Ovary (tissue), 7 donors: ENCODE measurements at regions not wholly inside any gene's neighbourhood (a gene's known extent, or its start where the extent isn't known, plus 50 kb on each side); places are given as distances from the start of the nearest gene placed in this dataset.
"Not testable (repeated sequence)": the region's sequence is repeated elsewhere in the genome, so short reads cannot be mapped to it uniquely, and the experiment has no call there.

ENCODE experiments used
- DNase-seq, 5 donors: peaks; one replicate each; pipeline ENCODE4 v3.0.0-alpha.2; 2019 to 2020
- H3K27ac ChIP-seq, 2 donors: fragments of 200-600 bp; one replicate each; pipeline versions ENCODE4 v1.5.1 to v1.8.0; 2019 to 2022
- H3K27me3 ChIP-seq: fragments of 200-600 bp; one replicate; pipeline ENCODE4 v1.8.0; 2022
- H3K36me3 ChIP-seq: fragments of 200-600 bp; sonication (generic); one replicate; pipeline ENCODE4 v1.5.1; 2019
- H3K4me1 ChIP-seq: one replicate; pipeline ENCODE4 v1.8.1; 2013; ENCODE audit warnings: mild to moderate bottlenecking, moderate library complexity; ENCODE audit not compliant: insufficient read depth
- H3K4me3 ChIP-seq: fragments of 200-600 bp; sonication (generic); one replicate; pipeline ENCODE4 v1.5.1; 2017
- H3K9me3 ChIP-seq, 2 donors: fragments of 200-600 bp in 1 of 2; sonication (generic) in 1 of 2; one replicate each; pipeline versions ENCODE4 v1.5.1 to v1.8.1; 2013 to 2019; ENCODE audit warnings: mild to moderate bottlenecking in 1 of 2, moderate library complexity in 1 of 2
- EP300 ChIP-seq: sonication (generic); formaldehyde crosslinking; IDR thresholded peaks from one replicate; pipeline ENCODE4 v1.6.1; 2017; ENCODE audit warnings: antibody characterized with exemption
- POLR2A ChIP-seq: fragments of 450-650 bp; IDR thresholded peaks from one replicate; pipeline ENCODE4 v1.6.1; 2017; ENCODE audit warnings: antibody characterized with exemption, mild to moderate bottlenecking, moderate library complexity
- WGBS, 3 donors: extraction: QIAGEN DNeasy Blood & Tissue Kit in 1 of 3; methylation state at CpG; one replicate each; pipeline versions ENCODE4 v1.1.5 to v1.1.7; 2013 to 2017; 5-methylcytosine and 5-hydroxymethylcytosine counted together
- intact Hi-C, 4 donors: fragments of 100-400 bp; cut with DNase I; formaldehyde crosslinking; loops; one replicate each; pipeline versions ENCODE4 v1.11.0 to v1.15.1; 2022 to 2023
- TF ChIP-seq, protein P1 (sequence below), 3 donors: fragments of 450-650 bp in 2 of 3; fragments of 200-600 bp in 1 of 3; IDR thresholded peaks; one replicate each; pipeline versions ENCODE4 v1.5.1 to v1.8.0; 2016 to 2022; ENCODE audit warnings: antibody characterized with exemption in 3 of 3, mild to moderate bottlenecking in 1 of 3
- donor health status: DM: no; HTN: no; CAD: no; lungs with moderate emphysema.
- donor health status: DM: no; HTN: no; CAD: no.
- donor health status: Bipolar disorder and iron deficiency.
- donor health status: DM: no; HTN: no; CAD: no.
- donor health status: DM: yes; HTN: yes; CAD: no.

- no peak overlapping the region for H3K27ac ChIP-seq
- H3K4me3 ChIP-seq, result no peak overlapping the region
- H3K27me3 ChIP-seq, result no peaks in the 10 kb centered on the region
- no peaks in the 10 kb centered on the region for H3K36me3 ChIP-seq
- TF ChIP-seq POLR2A (no peak), EP300 (no peak)
- TF ChIP-seq, protein P1, sequence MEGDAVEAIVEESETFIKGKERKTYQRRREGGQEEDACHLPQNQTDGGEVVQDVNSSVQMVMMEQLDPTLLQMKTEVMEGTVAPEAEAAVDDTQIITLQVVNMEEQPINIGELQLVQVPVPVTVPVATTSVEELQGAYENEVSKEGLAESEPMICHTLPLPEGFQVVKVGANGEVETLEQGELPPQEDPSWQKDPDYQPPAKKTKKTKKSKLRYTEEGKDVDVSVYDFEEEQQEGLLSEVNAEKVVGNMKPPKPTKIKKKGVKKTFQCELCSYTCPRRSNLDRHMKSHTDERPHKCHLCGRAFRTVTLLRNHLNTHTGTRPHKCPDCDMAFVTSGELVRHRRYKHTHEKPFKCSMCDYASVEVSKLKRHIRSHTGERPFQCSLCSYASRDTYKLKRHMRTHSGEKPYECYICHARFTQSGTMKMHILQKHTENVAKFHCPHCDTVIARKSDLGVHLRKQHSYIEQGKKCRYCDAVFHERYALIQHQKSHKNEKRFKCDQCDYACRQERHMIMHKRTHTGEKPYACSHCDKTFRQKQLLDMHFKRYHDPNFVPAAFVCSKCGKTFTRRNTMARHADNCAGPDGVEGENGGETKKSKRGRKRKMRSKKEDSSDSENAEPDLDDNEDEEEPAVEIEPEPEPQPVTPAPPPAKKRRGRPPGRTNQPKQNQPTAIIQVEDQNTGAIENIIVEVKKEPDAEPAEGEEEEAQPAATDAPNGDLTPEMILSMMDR (IDR thresholded peaks at IDR 0.05), result no peak
- DNase-seq, result no peak
- 67 to 70% (median 68%) methylated on average over 5 of the region's 5 CpGs for WGBS, 3 donors
- no peaks in the 10 kb centered on the region for H3K4me1 ChIP-seq
- intact Hi-C loops, result no loop called here
- no peaks in the 10 kb centered on the region for H3K9me3 ChIP-seq
These were observed 144.6 kb downstream of the LPIN1 start for GRCh38 chr2:11891028-11891427.

DNA sequence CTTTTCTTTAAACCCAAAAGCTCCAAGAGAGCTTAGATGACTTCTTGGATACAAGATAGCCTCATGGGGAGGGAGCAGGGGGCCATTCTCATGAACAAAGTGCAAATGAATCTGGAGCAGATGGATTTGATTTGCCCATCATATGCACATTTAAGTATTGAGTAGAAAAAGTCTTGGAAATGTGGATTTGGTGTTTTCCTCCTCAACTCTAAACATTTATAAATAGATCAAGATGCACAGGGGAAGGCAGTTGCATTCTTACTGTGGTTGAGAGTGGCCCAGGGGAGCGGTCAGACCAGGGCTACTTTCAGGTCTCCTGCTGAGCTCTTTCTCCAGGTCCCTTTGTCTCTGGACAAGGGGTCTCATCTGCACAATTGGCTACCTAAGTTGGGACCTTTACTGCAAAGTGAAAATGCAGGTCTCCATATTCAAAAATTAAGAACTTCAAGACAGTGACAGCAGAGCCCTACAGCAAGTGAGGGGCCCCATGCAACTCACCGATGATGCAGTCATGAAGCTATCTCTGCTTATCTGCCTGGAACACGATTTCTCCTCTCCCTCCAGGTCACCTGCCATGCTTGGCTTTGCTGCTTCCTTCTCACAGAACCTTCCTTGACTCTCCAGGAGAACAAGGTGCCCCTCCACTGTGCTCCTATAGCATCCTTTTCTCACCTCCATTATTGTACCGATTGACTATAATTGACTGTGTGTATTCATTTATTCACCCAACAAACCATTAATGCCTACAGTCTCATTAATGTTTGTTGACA lies 145.4 kb downstream of the LPIN1 start:
- Histone ChIP-seq H3K4me1 (no peaks in the 10 kb centered on the region), H3K36me3 (no peaks in the 10 kb centered on the region), H3K9me3 (no peaks in the 10 kb centered on the region), H3K27me3 (no peaks in the 10 kb centered on the region), H3K27ac (no peak overlapping the region), H3K4me3 (no peak overlapping the region)
- DNase-seq, result no peak
- TF ChIP-seq POLR2A, result no peak
- intact Hi-C loops, result no loop called here
- 71 to 87% (median 81%) methylated on average over 4 of the region's 4 CpGs for WGBS, 3 donors

DNA sequence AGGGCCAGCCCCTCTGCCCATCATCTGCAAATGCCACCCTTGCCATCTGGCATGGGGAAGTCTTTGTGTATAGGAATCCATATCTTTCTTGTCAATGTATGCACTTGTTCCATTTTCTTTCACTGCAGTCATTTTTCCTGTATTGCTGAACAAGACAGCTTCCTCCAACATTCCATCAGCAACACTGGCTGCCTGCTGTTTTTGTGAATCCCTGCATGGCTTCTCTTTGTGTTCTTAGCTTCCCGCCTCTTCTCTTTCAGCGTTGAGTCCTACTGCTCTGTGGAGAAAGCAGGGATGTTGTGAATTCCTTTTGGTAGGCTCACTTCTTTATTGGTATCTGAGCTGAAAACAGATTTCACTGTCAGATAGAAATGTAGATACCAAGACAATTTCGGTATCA lies 150.0 kb downstream of the LPIN1 start:
- intact Hi-C loops, result no loop called here
- 42 to 61% (median 50%) methylated on average over 3 of the region's 3 CpGs for WGBS, 3 donors
- Histone ChIP-seq H3K36me3 (no peaks in the 10 kb centered on the region), H3K27ac (no peak overlapping the region), H3K27me3 (no peaks in the 10 kb centered on the region), H3K4me1 (no peaks in the 10 kb centered on the region), H3K4me3 (no peak overlapping the region), H3K9me3 (no peaks in the 10 kb centered on the region)
- DNase-seq, result no peak
- TF ChIP-seq EP300 (no peak), POLR2A (no peak)
- TF ChIP-seq, protein P1 (IDR thresholded peaks at IDR 0.05), result no peak

DNA sequence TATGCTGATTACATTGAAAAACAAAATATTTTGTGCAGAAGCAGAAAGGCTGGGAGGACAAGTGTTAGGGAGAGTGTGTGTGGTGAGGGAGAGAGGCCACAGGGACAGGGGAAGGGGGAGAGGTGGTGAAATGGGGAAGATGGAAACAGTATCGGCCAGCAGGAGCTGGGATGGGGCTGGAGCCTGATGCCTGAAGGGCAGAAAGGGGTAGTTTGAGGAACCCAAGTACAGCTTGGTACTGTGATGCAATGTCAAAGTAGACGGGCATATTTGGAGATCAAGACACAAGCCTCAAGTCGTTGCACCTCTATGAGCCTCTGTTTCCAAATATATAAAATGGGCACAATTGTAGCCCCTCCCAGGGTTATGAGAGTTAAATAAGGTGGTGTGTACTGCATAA lies 152.1 kb downstream of the LPIN1 start:
- Histone ChIP-seq H3K4me1 (no peaks in the 10 kb centered on the region), H3K27me3 (no peaks in the 10 kb centered on the region), H3K36me3 (no peaks in the 10 kb centered on the region), H3K4me3 (no peak overlapping the region), H3K9me3 (no peaks in the 10 kb centered on the region), H3K27ac (no peak overlapping the region)
- WGBS, 3 donors, result 83 to 88% (median 86%) methylated on average over 3 of the region's 3 CpGs
- intact Hi-C loops, result no loop called here
- TF ChIP-seq EP300, result no peak
- no peak for TF ChIP-seq POLR2A
- TF ChIP-seq, protein P1 (IDR thresholded peaks at IDR 0.05), result no peak
- DNase-seq, result no peak

GRCh38 chr2:11899264-11899818 lies 152.9 kb downstream of the LPIN1 start:
- Histone ChIP-seq H3K9me3 (no peaks in the 10 kb centered on the region), H3K27ac (no peak overlapping the region), H3K27me3 (no peaks in the 10 kb centered on the region), H3K4me1 (no peaks in the 10 kb centered on the region), H3K4me3 (no peak overlapping the region), H3K36me3 (no peaks in the 10 kb centered on the region)
- no peak for TF ChIP-seq POLR2A
- TF ChIP-seq, protein P1 (IDR thresholded peaks at IDR 0.05), result no peak
- no peak for TF ChIP-seq EP300
- WGBS, 3 donors, result 66 to 87% (median 85%) methylated on average over 7 of the region's 7 CpGs
- intact Hi-C loops, result no loop called here
- DNase-seq, result no peak

- intact Hi-C loops, H3K4me3 ChIP-seq, H3K27me3 ChIP-seq, DNase-seq, H3K9me3 ChIP-seq, H3K36me3 ChIP-seq, H3K4me1 ChIP-seq, H3K27ac ChIP-seq: not testable (repeated sequence)
- WGBS, 3 donors, result 81 to 88% (median 86%) methylated on average over 4 of the region's 4 CpGs
These were observed 154.5 kb downstream of the LPIN1 start for GRCh38 chr2:11900891-11901290.
